ENCODE measurements at regions not wholly inside any gene's neighbourhood (a gene's known extent, or its start where the extent isn't known, plus 50 kb on each side); places are given as distances from the start of the nearest gene placed in this dataset.
"Not testable (repeated sequence)": the region's sequence is repeated elsewhere in the genome, so short reads cannot be mapped to it uniquely, and the experiment has no call there.

DNA sequence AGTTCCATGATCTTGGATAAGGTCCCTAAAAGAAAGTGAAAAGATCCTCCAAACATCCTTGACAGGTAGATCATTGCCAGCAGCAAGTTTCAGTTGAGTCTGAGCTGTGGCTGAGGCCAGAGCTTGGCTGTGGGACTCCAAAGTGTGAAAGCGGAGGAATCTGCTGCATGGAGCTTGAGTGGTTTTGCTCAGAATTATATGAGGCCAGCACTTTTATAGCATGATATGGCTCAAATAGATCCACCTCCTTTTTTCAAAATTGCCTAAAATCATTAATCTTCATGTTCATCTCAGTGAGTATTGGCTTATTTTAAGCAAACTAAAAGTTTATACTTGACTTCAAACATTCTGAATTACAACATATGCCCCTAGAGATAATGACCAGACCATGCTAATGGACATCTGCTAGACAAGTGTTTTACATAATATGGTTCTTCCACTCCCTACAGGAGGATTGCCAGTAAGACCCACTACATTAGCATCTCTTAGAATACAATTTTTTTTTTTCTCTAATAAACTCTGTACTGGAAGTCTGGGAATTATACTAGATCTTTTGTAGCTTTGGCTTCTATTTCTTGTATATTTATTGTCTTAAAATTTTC is 368.1 kb downstream of the ZPLD1 start:
- intact Hi-C loops (cut with DNase I), result no loop called here
- no peak for DNase-seq (ENCODE audit: missing footprints)

DNA sequence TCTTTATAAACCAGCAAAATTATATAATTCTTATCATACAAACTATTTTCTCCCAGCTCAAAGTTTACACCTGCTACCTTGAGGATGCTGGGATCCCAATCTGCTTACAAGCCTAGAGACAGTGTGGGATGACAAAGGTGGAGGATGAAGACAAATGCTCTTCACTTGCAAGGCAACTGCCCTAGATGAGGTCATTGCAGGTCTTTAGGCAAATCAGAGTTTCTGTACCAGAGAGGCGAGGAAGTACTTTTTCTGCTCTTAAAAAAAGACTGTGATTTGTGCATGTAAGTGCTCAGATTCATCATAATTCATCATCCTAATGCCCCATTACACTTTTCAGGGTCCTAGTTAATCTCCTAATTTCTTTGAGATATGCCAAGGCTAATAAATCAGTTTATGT is 376.1 kb downstream of the ZPLD1 start:
- no peak for ATAC-seq
- no peak for DNase-seq (ENCODE audit: missing footprints)
- intact Hi-C loops (cut with DNase I), result no loop called here

More for the DNA sequence above, 368.1 kb downstream of the ZPLD1 start:
- no peak for ATAC-seq

DNA sequence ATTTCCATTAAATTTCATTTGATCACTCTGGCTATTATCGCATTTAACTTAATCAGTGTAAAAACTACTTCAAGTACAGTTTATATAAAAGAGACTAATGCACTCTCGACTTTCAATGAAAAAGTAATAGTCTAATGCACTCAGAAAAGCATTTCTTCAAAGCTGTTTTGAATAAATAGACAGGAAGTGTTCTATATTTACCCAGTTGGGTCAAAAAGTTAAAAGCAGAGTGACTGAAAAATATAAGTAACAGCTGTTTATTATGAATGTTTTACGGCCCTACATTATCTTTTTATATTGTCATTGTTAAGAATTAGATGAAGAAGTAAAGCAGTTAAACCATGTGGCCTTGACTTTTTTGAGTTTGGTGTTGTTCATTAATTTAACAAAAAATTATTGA is 391.8 kb downstream of the ZPLD1 start:
- ATAC-seq (no peak), DNase-seq (ENCODE audit: missing footprints) (no peak)
- intact Hi-C loops (cut with DNase I), result no loop called here

DNA sequence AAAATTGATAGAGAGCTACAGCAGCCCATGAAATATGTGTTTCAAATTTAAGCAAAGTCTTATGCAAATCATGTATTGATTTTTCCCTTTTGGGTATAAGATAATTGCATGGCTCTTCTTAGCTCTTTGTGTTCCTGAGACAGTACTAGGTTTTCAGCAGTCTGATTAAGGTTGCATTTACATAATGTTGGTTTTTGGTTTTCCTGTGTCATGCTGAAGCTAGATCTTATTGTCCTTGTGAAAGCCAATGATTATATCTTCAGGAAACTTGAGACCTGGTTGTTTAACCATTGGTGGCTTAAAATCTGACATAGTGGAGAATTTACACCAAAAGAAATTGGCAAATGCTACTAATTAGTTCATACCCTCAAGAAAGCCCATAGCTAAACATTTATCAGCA is 392.6 kb downstream of the ZPLD1 start:
- ATAC-seq, result no peak
- DNase-seq (ENCODE audit: missing footprints), result no peak
- intact Hi-C loops (cut with DNase I), result no loop called here

DNA sequence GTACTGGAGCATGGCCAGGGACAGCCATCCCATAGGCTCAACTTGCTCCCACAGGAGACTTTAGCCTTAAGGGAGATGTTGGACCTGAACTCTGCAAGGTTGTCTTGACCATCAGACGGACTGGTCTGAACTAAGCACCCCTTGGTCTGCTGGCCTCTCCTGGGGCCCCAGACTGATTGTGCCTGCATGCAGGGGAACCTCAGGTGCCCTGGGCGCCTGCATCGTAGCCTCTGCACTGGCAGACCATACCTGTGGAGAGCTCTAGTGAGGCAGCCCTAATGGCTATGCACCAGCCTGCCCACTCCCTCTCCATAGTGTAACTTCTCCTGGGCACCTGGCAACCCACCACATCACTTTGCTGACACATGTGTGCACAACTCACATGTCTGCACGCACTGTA is 395.6 kb downstream of the ZPLD1 start:
- DNase-seq (ENCODE audit: missing footprints) (no peak), ATAC-seq (peak; percentile 16)
- intact Hi-C loops (cut with DNase I), result no loop called here

DNA sequence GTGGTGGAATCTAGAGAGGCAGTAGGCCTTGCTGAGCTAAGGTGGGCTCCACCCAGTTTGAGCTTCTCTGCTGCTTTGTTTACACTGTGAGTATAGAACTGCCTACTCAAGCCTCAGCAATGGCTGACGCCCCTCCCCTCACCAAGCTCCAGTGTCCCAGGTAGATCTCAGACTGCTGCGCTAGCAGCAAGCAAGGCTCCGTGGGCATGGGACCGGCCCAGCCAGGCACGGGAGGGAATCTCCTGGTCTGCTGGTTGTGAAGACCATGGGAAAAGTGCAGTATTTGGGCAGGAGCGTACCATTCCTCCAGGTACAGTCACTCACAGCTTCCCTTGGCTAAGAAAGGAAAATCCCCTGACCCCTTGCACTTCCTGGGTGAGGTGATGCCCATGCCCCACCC is 407.1 kb downstream of the ZPLD1 start:
- DNase-seq (ENCODE audit: missing footprints), result no peak
- ATAC-seq, result no peak
- intact Hi-C loops (cut with DNase I), result no loop called here

DNA sequence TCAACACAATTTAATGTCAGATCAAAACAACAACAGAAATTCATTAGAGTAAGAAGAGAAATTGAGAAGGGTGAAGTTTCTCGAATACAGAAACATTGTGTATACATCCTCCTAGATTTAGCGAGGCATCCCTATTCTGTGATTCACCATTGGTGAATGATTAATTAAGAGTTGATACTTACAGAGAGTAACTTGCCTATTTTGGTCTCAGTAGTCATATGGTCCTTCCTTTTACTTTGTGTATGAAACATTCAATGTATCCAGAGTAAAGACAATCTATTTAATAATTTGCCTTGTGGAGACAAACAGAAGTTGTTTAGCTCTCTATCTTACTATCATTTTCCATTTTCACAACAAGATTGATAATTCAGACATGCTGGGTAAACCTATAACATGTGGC is 432.0 kb downstream of the ZPLD1 start:
- DNase-seq (ENCODE audit: missing footprints) (no peak), ATAC-seq (no peak)
- intact Hi-C loops (cut with DNase I), result no loop called here

DNA sequence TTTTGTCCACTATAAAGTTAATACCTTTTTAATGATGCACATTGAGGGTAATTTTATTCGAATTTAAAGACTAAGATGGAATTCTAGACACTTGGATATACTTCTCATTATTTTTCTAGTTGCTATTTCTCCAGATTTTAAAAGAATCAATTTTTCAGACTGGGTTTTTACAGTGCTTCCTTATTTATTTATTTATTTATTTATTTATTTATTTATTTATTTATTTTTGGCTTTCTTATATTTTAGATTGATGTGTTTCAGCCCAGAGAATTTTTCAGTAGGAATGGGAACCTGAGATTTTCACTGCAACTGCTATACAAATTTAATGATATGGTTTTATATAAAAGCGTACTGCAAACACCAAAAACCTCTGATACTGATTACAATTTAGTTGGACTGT is 448.7 kb downstream of the ZPLD1 start:
- ATAC-seq, result no peak
- intact Hi-C loops (cut with DNase I), result no loop called here
- DNase-seq (ENCODE audit: missing footprints), result no peak

DNA sequence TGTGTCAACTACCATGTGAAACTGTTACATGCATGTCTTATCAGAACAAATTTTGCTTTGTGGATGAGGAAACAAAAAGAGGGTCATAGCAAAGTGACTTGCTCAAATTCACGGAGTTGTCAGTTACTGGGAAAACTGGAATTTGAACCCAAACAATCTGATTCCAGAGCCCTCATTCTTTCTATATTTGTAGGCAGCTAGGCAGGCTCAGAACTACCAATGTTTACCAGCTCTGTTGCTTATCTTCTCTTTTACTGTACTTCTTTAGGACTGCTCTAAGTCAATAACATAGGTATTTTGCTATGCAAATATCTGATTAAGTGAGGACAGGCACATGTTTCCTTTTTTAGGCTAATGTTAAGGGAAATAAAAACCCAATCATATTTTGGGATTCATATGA is 450.5 kb downstream of the ZPLD1 start:
- no peak for DNase-seq (ENCODE audit: missing footprints)
- intact Hi-C loops (cut with DNase I), result no loop called here
- ATAC-seq, result no peak

DNA sequence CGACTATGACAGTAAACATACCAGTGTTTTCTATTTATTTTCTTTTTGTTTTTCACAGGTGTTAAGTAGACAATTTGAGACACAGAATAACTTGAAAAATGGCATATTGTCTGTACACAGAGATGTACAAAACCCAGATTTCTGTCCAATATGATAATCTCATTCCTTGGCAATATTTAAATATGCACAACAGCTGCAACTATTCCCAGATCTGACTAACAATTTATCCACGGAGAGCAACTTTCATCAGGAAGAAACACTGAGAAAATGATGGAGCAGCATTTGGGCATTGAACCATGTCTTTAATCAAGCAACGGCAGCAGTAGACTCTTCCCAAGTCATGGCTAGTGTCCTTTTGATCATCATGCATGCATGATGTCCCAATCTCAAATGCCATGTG is 452.6 kb downstream of the ZPLD1 start:
- ATAC-seq, result no peak
- DNase-seq (ENCODE audit: missing footprints), result no peak
- intact Hi-C loops (cut with DNase I), result no loop called here

DNA sequence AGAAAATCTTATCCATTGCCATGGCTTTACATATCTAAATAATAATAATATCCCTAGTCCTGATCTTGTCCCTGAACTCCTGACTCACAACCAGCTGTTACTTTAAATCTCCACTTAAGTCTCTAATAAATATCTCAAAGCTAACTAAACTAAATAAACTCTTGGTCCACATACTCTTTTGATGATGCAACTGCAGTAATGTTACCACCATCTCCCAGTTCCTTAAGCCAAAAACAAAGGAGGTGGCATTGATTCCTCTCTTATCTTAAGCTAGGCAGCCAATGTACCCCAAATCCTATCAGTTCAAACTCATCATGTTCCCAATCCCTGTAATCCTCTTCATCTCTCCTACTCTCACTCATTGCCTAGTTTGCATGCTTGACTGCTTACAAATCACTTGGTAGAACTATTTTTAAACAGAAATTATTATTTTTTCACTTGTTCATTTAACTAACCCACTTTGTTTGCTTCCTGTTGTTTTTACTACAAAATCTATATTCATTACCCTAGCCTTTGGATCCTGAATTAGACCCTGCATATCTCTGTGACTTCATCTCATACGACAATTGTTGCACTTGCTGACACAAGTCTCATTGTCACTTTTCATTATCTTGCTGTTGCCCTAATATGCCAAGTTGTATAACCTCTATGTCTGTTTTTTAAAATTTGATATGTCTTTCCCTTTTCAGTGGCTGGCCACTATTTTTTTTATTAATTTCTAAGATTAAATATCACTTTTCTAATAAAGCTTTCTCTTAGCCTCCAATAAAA is 462.2 kb downstream of the ZPLD1 start:
- DNase-seq (ENCODE audit: missing footprints) (no peak), ATAC-seq (no peak)
- intact Hi-C loops (cut with DNase I), result no loop called here

DNA sequence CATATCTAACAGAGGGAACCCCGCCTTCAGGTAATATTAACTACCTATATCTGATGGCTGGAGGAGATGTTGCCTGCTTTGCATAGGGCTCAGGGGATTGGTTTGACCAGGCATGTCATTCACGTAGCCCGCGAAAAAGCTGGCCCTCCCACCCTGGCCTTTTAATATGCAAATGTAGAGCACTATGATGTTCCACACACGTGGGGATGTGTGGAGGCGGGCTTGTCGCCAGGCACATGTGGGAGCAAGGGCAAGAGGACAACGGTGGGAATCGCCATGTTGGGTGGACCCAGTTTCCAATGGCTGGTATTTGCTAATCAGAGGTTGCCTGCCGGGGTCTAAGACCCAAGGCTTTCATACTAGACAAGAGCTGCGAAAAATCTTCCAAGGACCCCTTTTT is 469.8 kb downstream of the ZPLD1 start:
- intact Hi-C loops (cut with DNase I), result no loop called here
- no peak for ATAC-seq

DNA sequence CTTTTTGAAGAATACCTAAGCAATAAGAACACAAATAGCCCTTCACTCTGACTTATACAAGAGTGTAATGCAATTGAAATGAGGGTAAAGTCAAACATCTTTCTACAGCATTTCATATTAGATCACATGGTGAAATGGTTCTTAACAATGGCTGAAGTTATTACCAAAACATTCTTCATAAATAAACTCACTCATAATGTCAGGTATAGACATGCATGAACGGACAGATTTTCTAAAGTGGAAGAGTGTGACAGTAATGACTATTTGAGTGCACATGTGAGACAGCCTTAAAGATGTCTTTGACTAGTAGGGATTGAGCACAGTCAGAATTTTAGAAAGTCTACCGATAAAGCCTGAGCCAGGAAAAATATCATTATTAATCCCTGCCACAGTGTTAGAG is 471.0 kb downstream of the ZPLD1 start:
- intact Hi-C loops (cut with DNase I), result no loop called here
- ATAC-seq, result no peak
- no peak for DNase-seq (ENCODE audit: missing footprints)

More for the DNA sequence above, 469.8 kb downstream of the ZPLD1 start:
- no peak for DNase-seq (ENCODE audit: missing footprints)

DNA sequence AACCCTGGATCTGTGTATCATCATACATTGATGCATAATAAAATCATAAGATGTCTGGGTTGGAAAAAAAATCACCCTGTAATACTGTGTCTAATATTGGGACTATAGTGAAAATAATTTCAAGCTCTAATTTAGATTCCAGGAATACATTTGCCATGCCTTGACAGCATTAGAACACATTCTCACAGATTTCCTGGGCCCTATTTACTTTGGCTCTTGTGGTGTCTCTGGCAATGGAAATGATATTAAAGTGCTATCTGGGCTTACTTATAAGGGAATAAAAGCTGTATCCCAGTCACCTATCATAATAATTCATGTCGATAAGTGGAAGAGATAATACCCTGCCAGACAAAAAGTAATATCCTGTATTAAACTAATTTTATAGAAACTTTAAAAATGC is 472.0 kb downstream of the ZPLD1 start:
- intact Hi-C loops (cut with DNase I), result no loop called here
- ATAC-seq, result no peak

DNA sequence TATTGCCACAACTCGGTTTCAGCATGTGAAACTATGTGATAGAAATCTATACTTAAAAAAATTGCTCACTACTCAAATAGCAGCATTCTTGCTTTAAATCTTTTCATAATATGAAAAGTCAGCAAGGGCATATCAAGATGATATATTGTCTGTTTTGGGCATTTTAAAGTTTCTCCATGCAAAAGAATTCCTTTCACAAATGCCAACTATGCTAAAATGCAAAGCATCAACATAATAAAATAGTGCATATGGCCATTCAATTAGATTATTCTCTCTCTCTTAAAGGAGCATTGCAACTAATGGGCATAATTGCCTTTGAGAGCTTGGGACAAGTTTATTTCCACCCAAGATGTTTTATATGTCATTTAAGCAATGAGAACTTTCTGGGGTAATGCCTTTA is 475.1 kb downstream of the ZPLD1 start:
- no peak for ATAC-seq
- DNase-seq (ENCODE audit: missing footprints), result no peak
- intact Hi-C loops (cut with DNase I), result no loop called here

More for the DNA sequence above, 472.0 kb downstream of the ZPLD1 start:
- DNase-seq (ENCODE audit: missing footprints), result no peak

DNA sequence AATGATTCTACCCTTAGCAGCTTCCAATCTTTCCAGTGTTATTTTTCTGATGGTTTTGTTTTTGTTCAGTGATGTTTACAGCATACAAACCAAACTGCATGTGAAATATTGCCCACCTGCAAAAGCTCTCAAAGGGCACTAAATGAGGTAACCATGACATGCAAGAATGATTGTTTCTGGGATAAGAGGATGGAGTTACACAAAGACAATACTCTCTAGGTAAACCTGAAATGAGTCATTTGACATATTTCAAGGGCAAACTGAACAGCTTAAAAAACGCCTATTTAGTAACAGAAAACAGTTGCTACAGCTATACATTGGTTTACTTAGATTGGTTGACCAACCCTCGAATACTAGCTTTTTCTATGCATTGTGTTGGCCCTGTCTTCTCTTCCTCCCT is 481.7 kb downstream of the ZPLD1 start:
- DNase-seq (ENCODE audit: missing footprints), result no peak
- intact Hi-C loops (cut with DNase I), result no loop called here
- no peak for ATAC-seq

DNA sequence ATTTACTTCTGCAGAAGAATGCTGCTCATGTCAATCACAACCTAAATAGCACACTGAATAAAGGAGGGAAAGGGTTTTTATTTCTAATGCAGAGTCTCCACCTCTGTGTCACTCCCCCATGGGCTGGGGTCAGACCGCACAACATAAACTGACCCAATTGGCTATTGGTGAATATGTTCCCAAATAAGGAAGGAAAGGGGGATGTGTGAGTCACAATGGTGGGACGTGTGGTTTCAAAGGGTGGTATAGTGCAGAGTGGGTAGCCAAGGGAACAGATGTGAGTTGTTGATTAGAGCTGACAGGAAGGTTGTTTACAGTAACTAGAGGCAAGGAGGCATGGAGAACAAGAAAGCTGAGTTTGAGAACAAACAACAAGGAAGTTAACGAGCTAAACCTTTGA is 491.8 kb downstream of the ZPLD1 start:
- DNase-seq (ENCODE audit: missing footprints) (no peak), ATAC-seq (no peak)
- intact Hi-C loops (cut with DNase I), result no loop called here

DNA sequence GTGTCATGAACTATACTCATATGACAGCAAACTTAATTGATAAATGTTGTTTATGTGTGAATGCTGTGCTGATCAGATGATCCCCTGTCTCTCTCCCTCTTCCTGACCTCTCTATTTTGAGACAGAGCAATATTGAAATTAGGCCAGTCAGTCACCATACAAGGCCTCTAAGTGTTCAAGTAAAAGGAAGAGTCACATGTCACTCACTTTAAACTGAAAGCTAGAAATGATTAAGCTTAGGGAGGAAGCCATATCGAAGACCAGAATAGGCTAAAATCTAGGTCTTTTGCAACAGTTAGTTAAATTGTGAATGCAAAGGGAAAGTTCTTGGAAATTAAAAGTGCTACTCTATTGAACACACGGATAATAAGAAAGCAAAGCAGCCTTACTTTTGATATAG is 498.6 kb downstream of the ZPLD1 start:
- ATAC-seq, result no peak
- intact Hi-C loops (cut with DNase I), result no loop called here
- no peak for DNase-seq (ENCODE audit: missing footprints)

DNA sequence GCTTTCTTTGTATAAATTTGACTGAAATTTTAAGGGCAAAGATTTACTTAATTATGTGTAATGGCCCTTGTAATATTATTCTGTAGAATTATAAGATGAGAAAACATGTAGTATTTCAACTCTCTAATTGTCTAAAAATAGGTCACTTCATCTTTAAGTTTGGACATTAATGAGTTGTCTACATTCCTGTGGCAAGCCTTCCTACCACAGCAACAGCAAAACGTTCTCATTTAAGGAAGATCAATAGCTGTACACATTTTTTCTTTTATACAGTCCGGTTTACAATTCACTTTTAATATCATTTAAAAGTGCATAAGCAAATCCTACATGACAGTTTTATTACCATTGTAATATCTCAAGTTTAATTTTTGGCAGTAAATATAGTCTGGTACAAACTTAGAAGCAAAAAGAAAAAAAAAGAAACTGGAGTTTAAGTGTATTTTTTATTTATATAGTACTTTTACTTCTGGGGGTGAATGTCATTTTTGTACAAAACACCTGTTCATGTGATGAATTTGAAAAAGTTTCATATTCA is 501.8 kb downstream of the ZPLD1 start:
- ATAC-seq, result no peak
- intact Hi-C loops (cut with DNase I), result no loop called here
- DNase-seq (ENCODE audit: missing footprints), result no peak

DNA sequence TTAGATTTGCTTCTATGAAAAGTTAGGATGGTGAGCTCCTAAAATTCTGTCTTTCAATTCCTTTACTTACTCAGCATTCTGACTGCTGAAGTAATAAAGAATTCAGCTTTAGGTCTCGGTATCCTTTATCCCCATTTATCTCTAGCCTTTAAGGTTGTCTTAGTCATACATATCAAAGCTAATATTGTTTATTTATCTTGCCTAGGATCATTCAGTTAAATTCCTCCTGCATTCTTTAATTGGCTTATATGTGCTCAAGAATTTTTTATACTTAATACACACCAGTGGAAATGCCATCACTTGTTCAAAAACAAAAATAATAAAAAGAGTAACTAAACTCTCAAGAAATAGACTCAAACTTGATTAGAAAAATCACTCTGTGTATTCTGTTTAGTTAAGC is 507.0 kb downstream of the ZPLD1 start:
- no peak for ATAC-seq

DNA sequence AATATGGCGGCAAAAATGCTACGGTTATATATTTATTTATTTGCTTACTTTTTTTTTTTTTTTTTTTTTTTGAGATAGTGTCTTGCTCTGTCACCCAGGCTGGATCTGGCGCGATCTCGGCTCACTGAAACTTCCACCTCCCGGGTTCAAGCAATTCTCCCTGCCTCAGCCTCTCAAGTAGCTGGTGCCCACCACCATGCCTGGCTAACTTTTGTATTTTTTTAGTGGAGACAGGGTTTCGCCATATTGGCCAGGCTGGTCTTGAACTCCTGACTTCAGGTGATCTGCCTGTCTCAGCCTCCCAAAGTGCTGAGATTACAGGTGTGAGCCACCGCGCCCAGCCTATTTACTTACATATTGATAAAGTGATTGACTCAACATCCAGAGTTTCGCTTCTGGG is 511.6 kb downstream of the ZPLD1 start:
- ATAC-seq; DNase-seq (ENCODE audit: missing footprints); intact Hi-C loops (cut with DNase I): not testable (repeated sequence)

More for the DNA sequence above, 507.0 kb downstream of the ZPLD1 start:
- intact Hi-C loops (cut with DNase I), result no loop called here
- no peak for DNase-seq (ENCODE audit: missing footprints)
